ENCODE measurements at regions not wholly inside any gene's neighbourhood (a gene's known extent, or its start where the extent isn't known, plus 50 kb on each side); places are given as distances from the start of the nearest gene placed in this dataset.
"Not testable (repeated sequence)": the region's sequence is repeated elsewhere in the genome, so short reads cannot be mapped to it uniquely, and the experiment has no call there.

DNA sequence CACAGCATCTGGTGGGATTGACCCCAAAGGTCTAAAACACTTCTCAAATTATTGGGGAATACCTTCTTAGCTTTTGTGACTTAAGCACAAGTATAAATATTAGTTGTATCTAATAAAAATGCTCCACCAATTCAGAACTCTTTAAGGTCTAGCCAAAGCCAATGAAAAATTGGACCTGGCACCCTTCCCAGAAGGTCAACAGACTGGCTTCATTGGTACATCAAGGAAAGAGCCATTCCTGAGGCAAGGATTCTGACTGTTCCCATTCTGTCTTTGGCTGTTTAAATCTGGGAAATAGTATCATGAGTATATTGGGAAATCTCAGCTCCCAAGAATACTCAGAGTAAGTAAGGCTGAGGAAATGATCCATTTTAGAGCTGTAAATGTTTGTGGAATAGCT, 153.0 kb upstream of the TRPC5 start:
- Histone ChIP-seq H3K4me1 (no peaks in the 10 kb centered on the region), H3K4me3 (no peak overlapping the region), H3K27ac (no peak overlapping the region), H3K36me3 (no peaks in the 10 kb centered on the region), H3K9me3 (no peaks in the 10 kb centered on the region), H3K27me3 (ENCODE audit: low read depth) (no peaks in the 10 kb centered on the region)
- TF ChIP-seq CTCF (IDR thresholded peaks at IDR 0.05), result no peak
- DNase-seq (no peak), ATAC-seq (no peak)
- intact Hi-C loops (cut with DNase I), result no loop called here

DNA sequence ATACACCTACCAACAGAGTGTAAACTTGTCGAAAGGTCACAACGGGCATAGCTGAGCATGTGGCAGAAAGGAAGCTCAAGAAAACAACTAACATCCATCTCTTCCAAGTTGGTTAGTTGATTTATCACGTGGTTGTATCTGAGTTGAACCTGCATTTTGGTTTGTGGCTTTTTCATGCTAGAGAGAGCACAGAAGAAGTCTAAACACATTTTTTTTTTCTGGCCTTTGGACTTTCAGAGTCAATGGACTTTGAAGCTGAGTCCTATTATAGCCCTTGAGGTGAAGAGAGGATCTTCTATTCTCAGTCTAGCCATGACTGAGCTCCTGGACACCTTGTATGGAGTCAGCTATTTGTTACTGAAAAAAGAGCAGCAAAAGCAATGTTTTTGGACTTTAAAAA, 150.6 kb upstream of the TRPC5 start:
- no peaks in the 10 kb centered on the region for H3K36me3 ChIP-seq
- H3K9me3 ChIP-seq, result no peaks in the 10 kb centered on the region
- ATAC-seq, result no peak
- no peak for TF ChIP-seq CTCF (IDR thresholded peaks at IDR 0.05)
- no peak overlapping the region for H3K27ac ChIP-seq
- no peaks in the 10 kb centered on the region for H3K4me1 ChIP-seq
- no peak for DNase-seq
- no peak overlapping the region for H3K4me3 ChIP-seq
- intact Hi-C loops (cut with DNase I), result no loop called here
- no peaks in the 10 kb centered on the region for H3K27me3 ChIP-seq (ENCODE audit: low read depth)

DNA sequence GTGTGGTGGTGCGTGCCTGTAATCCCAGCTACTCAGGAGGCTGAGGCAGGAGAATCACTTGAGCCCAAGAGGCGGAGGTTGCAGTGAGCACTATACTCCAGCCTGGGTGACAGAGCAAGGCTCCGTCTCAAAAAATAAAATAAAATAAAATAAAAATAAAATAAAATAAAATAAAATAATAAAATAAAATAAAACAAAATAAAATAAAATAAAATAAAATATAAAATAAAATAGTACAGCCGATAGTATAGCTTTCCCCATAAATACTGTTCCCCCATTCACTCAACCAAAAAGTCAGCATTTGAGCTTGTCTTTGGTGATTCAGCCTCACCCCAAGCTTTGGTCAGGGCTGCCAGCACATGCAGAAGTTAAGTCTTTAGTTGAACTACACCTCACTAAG, 144.2 kb upstream of the TRPC5 start:
- ATAC-seq; H3K27me3 ChIP-seq (ENCODE audit: low read depth); H3K4me1 ChIP-seq; H3K4me3 ChIP-seq; H3K36me3 ChIP-seq; H3K27ac ChIP-seq; DNase-seq; intact Hi-C loops (cut with DNase I); H3K9me3 ChIP-seq: not testable (repeated sequence)

DNA sequence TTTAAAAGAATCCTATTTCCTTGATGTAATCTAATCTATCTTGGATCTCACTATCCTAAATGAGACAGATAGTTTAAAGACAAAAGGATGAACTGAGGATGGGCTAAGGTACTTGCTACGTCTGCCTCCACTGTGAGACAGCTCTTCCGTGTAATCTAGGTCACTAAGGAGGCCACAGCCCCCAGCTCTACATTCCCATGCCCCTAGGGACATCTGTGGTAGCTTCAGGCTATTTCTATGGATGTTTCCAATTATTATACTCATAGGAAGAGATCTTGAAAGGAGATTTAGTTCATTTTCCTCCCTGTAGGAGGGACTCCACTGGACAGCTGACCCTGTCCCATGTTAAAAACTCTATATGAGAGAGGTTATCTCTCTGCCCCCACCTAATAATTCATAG, 140.8 kb upstream of the TRPC5 start:
- H3K36me3 ChIP-seq, result no peaks in the 10 kb centered on the region
- no peak overlapping the region for H3K4me3 ChIP-seq
- no peaks in the 10 kb centered on the region for H3K9me3 ChIP-seq
- H3K27ac ChIP-seq, result no peak overlapping the region
- DNase-seq, result no peak
- no peak for ATAC-seq
- intact Hi-C loops (cut with DNase I), result no loop called here
- H3K4me1 ChIP-seq, result no peaks in the 10 kb centered on the region
- no peak for TF ChIP-seq CTCF (IDR thresholded peaks at IDR 0.05)
- H3K27me3 ChIP-seq (ENCODE audit: low read depth), result no peaks in the 10 kb centered on the region

DNA sequence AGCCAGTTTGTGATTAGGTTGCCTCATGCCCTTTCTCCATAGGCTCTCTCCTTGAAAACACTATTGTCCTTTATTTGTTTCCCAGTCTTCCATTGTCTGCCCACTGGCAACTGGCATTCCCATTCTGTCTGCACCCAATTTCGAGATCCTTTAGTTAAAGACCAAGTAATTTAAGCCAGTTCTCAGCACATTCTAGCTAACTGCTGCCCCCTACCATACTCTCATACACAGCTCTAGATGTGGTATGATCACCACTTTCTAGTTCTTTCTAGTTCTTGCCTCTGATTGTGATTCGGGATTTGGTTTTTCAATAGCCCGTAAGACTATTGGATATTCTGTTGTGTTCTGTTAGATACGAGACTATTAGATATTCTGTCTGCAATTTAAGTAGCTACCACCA, 135.8 kb upstream of the TRPC5 start:
- Histone ChIP-seq H3K9me3 (no peaks in the 10 kb centered on the region), H3K27ac (no peak overlapping the region), H3K36me3 (no peaks in the 10 kb centered on the region), H3K27me3 (ENCODE audit: low read depth) (no peaks in the 10 kb centered on the region), H3K4me3 (no peak overlapping the region), H3K4me1 (no peaks in the 10 kb centered on the region)
- ATAC-seq (no peak), DNase-seq (no peak)
- intact Hi-C loops (cut with DNase I), result no loop called here
- TF ChIP-seq CTCF (IDR thresholded peaks at IDR 0.05), result no peak

- intact Hi-C loops (cut with DNase I), result no loop called here
- H3K27me3 ChIP-seq (ENCODE audit: low read depth), result no peaks in the 10 kb centered on the region
- no peak overlapping the region for H3K27ac ChIP-seq
- DNase-seq (no peak), ATAC-seq (no peak)
- no peaks in the 10 kb centered on the region for H3K36me3 ChIP-seq
- no peaks in the 10 kb centered on the region for H3K9me3 ChIP-seq
- no peak overlapping the region for H3K4me3 ChIP-seq
- TF ChIP-seq CTCF (IDR thresholded peaks at IDR 0.05), result no peak
- no peaks in the 10 kb centered on the region for H3K4me1 ChIP-seq
These were observed 128.9 kb upstream of the TRPC5 start for GRCh38 chrX:112211459-112211858.

All from lower lobe of right lung (tissue), 2 donors.